Endometrial microvascular endothelial cells (primary cell): ENCODE measurements at regions not wholly inside any gene's neighbourhood (a gene's known extent, or its start where the extent isn't known, plus 50 kb on each side); places are given as distances from the start of the nearest gene placed in this dataset.
"Not testable (repeated sequence)": the region's sequence is repeated elsewhere in the genome, so short reads cannot be mapped to it uniquely, and the experiment has no call there.

Source experiments
- in situ Hi-C: cut with HindIII; loops from 2 replicates; pipeline ENCODE4 v1.10.0; 2017; ENCODE audit warnings: low sequenced_read_pairs, low pct_unique_long_range_greater_than_20kb; ENCODE audit errors: inconsistent ontology term

GRCh38 chr3:103847081-103848062 is 1412.6 kb downstream of the ZPLD1 start:
- in situ Hi-C loops = no loop called here

GRCh38 chr3:103851793-103852192 is 1417.0 kb downstream of the ZPLD1 start:
- in situ Hi-C loops = no loop called here

- in situ Hi-C loops = no loop called here
These were observed 1427.6 kb downstream of the ZPLD1 start for GRCh38 chr3:103862415-103862814.

GRCh38 chr3:103863381-103863780 is 1428.6 kb downstream of the ZPLD1 start:
- in situ Hi-C loops = no loop called here

GRCh38 chr3:103866113-103866512 is 1431.3 kb downstream of the ZPLD1 start:
- in situ Hi-C loops = no loop called here

GRCh38 chr3:103873021-103873420 is 1438.2 kb downstream of the ZPLD1 start:
- in situ Hi-C loops = no loop called here

GRCh38 chr3:103873897-103874545 is 1439.2 kb downstream of the ZPLD1 start:
- in situ Hi-C loops = no loop called here

- in situ Hi-C loops = not testable (repeated sequence)
These were observed 1447.0 kb downstream of the ZPLD1 start for GRCh38 chr3:103881809-103882208.

- in situ Hi-C loops = no loop called here
These were observed 1454.9 kb downstream of the ZPLD1 start for GRCh38 chr3:103889675-103890074.

- in situ Hi-C loops = no loop called here
These were observed 1459.5 kb downstream of the ZPLD1 start for GRCh38 chr3:103894162-103894822.

GRCh38 chr3:103899328-103899727 is 1464.5 kb downstream of the ZPLD1 start:
- in situ Hi-C loops = no loop called here

- in situ Hi-C loops = no loop called here
These were observed 1461.7 kb upstream of the ALCAM start for GRCh38 chr3:103904991-103905390.

GRCh38 chr3:103906304-103906703 is 1460.4 kb upstream of the ALCAM start:
- in situ Hi-C loops = no loop called here

- in situ Hi-C loops = no loop called here
These were observed 1459.9 kb upstream of the ALCAM start for GRCh38 chr3:103906808-103907207.

- in situ Hi-C loops = no loop called here
These were observed 1459.1 kb upstream of the ALCAM start for GRCh38 chr3:103907567-103907966.

GRCh38 chr3:103909395-103909794 is 1457.3 kb upstream of the ALCAM start:
- in situ Hi-C loops = no loop called here

- in situ Hi-C loops = no loop called here
These were observed 1448.4 kb upstream of the ALCAM start for GRCh38 chr3:103918336-103918735.

- in situ Hi-C loops = no loop called here
These were observed 1447.4 kb upstream of the ALCAM start for GRCh38 chr3:103919327-103919726.

- in situ Hi-C loops = no loop called here
These were observed 1442.8 kb upstream of the ALCAM start for GRCh38 chr3:103923907-103924306.

- in situ Hi-C loops = no loop called here
These were observed 1442.2 kb upstream of the ALCAM start for GRCh38 chr3:103924544-103924943.
